Panc1 (cell line): ENCODE measurements at regions not wholly inside any gene's neighbourhood (a gene's known extent, or its start where the extent isn't known, plus 50 kb on each side); places are given as distances from the start of the nearest gene placed in this dataset.

Source experiments
- ATAC-seq: fragments of 200-7000 bp; cut with Tn5 transposase; 2 replicates; pipeline ENCODE4 v1.9.1; 2020; ENCODE audit warnings: mild to moderate bottlenecking, moderate library complexity
- BruUV-seq: library from RNA; stranded (reverse); fragments of 400-500 nt; replicated peaks from 2 replicates; lab custom pipeline; 2021; lab: Mats Ljungman, UMichigan
- CTCF ChIA-PET: fragments of 300-600 bp; sonication (Branson Sonifier 250); formaldehyde crosslinking; loops from one replicate; lab custom pipeline; 2022; ENCODE audit warnings: antibody characterized with exemption; lab: Charles Lee
- POLR2A ChIA-PET: fragments of 300-600 bp; sonication (Branson Sonifier 250); formaldehyde crosslinking; loops from one replicate; lab custom pipeline; 2022; ENCODE audit warnings: antibody characterized with exemption; lab: Charles Lee
- DNase-seq: peaks from one replicate; pipeline ENCODE4 v3.0.0-alpha.2; 2010; ENCODE audit warnings: low read depth, low spot score
- H3K27ac ChIP-seq: 2 replicates; pipeline ENCODE4 v1.5.1; 2011; ENCODE audit warnings: mild to moderate bottlenecking, low read length, inconsistent platforms
- H3K27me3 ChIP-seq: fragments of 200-500 bp; sonication (Bioruptor generic); 2 replicates; pipeline ENCODE4 v1.6.0; 2014; ENCODE audit warnings: low read length, inconsistent platforms; ENCODE audit not compliant: control insufficient read depth, insufficient read depth
- H3K36me3 ChIP-seq: fragments of 200-500 bp; sonication (Bioruptor generic); 2 replicates; pipeline ENCODE4 v1.5.1; 2014; ENCODE audit warnings: inconsistent platforms, mild to moderate bottlenecking, low read length, moderate library complexity; ENCODE audit not compliant: control insufficient read depth, insufficient read depth
- H3K4me1 ChIP-seq: 2 replicates; pipeline ENCODE4 v1.5.1; 2011; ENCODE audit warnings: inconsistent platforms, mild to moderate bottlenecking, low read length, moderate library complexity; ENCODE audit not compliant: control insufficient read depth, insufficient read depth
- H3K4me3 ChIP-seq, 2 experiments: 2 replicates each; pipeline ENCODE4 v1.5.1; 2011 to 2012; ENCODE audit warnings: low read depth in 2 of 2, low read length in 2 of 2, mild to moderate bottlenecking in 2 of 2, inconsistent platforms in 1 of 2, moderate library complexity in 1 of 2
- H3K9me3 ChIP-seq: fragments of 200-500 bp; sonication (Bioruptor generic); 2 replicates; pipeline ENCODE4 v1.5.1; 2014; ENCODE audit warnings: low read depth, mild to moderate bottlenecking, inconsistent platforms, low read length, moderate library complexity; ENCODE audit not compliant: control insufficient read depth, insufficient read depth
- POLR2AphosphoS5 ChIP-seq: IDR thresholded peaks from 2 replicates; pipeline ENCODE4 v1.6.1; 2012; ENCODE audit warnings: mild to moderate bottlenecking, low read depth, low read length, moderate library complexity
- REST ChIP-seq, 2 experiments: IDR thresholded peaks; 2 replicates each; pipeline ENCODE4 v1.6.1; 2011 to 2012; ENCODE audit warnings: low read depth in 2 of 2, control low read depth in 1 of 2, low read length in 1 of 2, mild to moderate bottlenecking in 1 of 2, moderate library complexity in 1 of 2; ENCODE audit not compliant: insufficient read depth in 1 of 2
- SIN3A ChIP-seq: IDR thresholded peaks from 2 replicates; pipeline ENCODE4 v1.6.1; 2012; ENCODE audit warnings: low read depth, mild to moderate bottlenecking, low read length, moderate library complexity, borderline replicate concordance; ENCODE audit not compliant: insufficient read depth
- TCF7L2 ChIP-seq: IDR thresholded peaks from 2 replicates; pipeline ENCODE4 v1.6.1; 2011; ENCODE audit warnings: mild to moderate bottlenecking, low read depth, low read length, inconsistent platforms
- in situ Hi-C: cut with HindIII; loops from 2 replicates; pipeline ENCODE4 v1.10.0; 2016; ENCODE audit warnings: low sequenced_read_pairs, low pct_unique_long_range_greater_than_20kb
- intact Hi-C: fragments of 100-400 bp; cut with micrococcal nuclease; formaldehyde crosslinking; loops from one replicate; pipeline ENCODE4 v1.10.0; 2022; ENCODE audit not compliant: unreplicated experiment
- TF ChIP-seq, protein P1 (sequence below): fragments of 450-650 bp; IDR thresholded peaks from 2 replicates; pipeline ENCODE4 v1.5.1; 2017; ENCODE audit warnings: mild to moderate bottlenecking

DNA sequence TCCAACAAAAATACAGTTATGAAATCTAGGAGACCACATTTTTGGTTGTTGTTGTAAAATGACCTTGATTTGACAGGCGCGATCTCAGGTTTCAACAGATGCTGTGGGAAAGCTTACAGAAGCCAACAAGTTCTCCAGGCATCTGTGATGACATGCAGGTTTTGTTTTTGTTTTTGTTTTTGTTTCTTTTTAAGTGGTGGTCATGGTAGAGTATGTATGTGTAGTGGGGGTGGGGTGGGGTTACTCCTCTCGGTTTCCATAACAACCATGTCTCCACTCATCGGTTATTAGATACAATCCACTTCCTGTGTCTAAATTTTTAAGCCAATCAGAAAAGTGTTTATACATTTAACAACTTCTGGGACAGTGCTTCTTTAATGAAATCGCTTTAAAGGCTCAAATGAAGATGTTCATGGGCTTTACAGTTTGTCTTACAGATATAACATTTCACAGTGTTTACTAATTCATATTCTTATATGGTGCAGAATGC, 199.9 kb upstream of the FOXN3 start:
- H3K27ac ChIP-seq: no peak overlapping the region
- H3K4me1 ChIP-seq: no peaks in the 10 kb centered on the region
- H3K27me3 ChIP-seq: peaks cover 23% of the 10 kb centered on the region
- ChIA-PET POLR2A (no interaction called here), CTCF (no interaction called here)
- TF ChIP-seq REST (IDR thresholded peaks at IDR 0.05; ENCODE audit: insufficient read depth in 1 of 2, low read depth in 2 of 2, low read length in 1 of 2) (no peak), SIN3A (no peak), POLR2AphosphoS5 (no peak), TCF7L2 (no peak)
- TF ChIP-seq, protein P1, sequence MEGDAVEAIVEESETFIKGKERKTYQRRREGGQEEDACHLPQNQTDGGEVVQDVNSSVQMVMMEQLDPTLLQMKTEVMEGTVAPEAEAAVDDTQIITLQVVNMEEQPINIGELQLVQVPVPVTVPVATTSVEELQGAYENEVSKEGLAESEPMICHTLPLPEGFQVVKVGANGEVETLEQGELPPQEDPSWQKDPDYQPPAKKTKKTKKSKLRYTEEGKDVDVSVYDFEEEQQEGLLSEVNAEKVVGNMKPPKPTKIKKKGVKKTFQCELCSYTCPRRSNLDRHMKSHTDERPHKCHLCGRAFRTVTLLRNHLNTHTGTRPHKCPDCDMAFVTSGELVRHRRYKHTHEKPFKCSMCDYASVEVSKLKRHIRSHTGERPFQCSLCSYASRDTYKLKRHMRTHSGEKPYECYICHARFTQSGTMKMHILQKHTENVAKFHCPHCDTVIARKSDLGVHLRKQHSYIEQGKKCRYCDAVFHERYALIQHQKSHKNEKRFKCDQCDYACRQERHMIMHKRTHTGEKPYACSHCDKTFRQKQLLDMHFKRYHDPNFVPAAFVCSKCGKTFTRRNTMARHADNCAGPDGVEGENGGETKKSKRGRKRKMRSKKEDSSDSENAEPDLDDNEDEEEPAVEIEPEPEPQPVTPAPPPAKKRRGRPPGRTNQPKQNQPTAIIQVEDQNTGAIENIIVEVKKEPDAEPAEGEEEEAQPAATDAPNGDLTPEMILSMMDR: no peak
- no peak overlapping the region for H3K4me3 ChIP-seq
- intact Hi-C loops (no loop called here), in situ Hi-C loops (no loop called here)
- ATAC-seq (no peak), DNase-seq (no peak)
- BruUV-seq: no TSS peak
- H3K36me3 ChIP-seq: no peaks in the 10 kb centered on the region; the same call in 1 of the 2 replicates
- H3K9me3 ChIP-seq: no peaks in the 10 kb centered on the region

GRCh38 chr14:89616425-89616824, 199.4 kb upstream of the FOXN3 start:
- ChIA-PET POLR2A (no interaction called here), CTCF (no interaction called here)
- ATAC-seq: no peak
- no peaks in the 10 kb centered on the region for H3K4me1 ChIP-seq
- intact Hi-C loops: no loop called here
- H3K27me3 ChIP-seq: peaks cover 23% of the 10 kb centered on the region
- H3K27ac ChIP-seq: no peak overlapping the region
- in situ Hi-C loops: no loop called here
- BruUV-seq: no TSS peak
- no peak for DNase-seq
- H3K9me3 ChIP-seq: no peaks in the 10 kb centered on the region
- TF ChIP-seq REST (IDR thresholded peaks at IDR 0.05; ENCODE audit: insufficient read depth in 1 of 2, low read depth in 2 of 2, low read length in 1 of 2) (no peak), TCF7L2 (no peak), POLR2AphosphoS5 (no peak), SIN3A (no peak)
- TF ChIP-seq, protein P1: no peak
- H3K36me3 ChIP-seq: no peaks in the 10 kb centered on the region; the same call in 1 of the 2 replicates
- no peak overlapping the region for H3K4me3 ChIP-seq
